ENCODE measurements at regions not wholly inside any gene's neighbourhood (a gene's known extent, or its start where the extent isn't known, plus 50 kb on each side); places are given as distances from the start of the nearest gene placed in this dataset.

GRCh38 chr6:49339096-49339495 is 124.0 kb downstream of the MMUT start:
- TF ChIP-seq POLR2A (IDR thresholded peaks at IDR 0.05) (no peak), POLR2AphosphoS5 (IDR thresholded peaks at IDR 0.05) (no peak)
